ENCODE measurements at regions not wholly inside any gene's neighbourhood (a gene's known extent, or its start where the extent isn't known, plus 50 kb on each side); places are given as distances from the start of the nearest gene placed in this dataset.

DNA sequence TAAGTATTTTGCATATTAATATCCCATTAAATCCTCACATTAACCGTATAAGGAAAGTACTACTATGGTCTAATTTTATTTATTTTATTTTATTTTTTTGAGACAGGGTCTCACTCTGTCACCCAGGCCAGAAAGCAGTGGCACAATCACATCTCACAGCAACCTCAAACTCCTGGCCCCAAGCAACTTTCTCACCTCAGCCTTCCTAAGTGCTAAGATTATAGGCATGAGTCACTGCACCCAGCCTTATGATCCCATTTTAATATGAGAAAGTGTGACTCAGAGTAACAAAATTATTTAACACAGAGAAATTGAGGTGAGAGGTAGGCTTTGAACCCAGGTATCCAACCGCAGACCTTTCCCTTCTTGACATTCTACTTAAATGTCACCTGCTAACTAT lies 330.0 kb upstream of the POU3F3 start:
- H3K36me3 ChIP-seq (ENCODE audit: control insufficient read depth in 2 of 2, insufficient read depth in 1 of 2, low read length in 2 of 2): no peaks in the 10 kb centered on the region
- no peaks in the 10 kb centered on the region for H3K4me1 ChIP-seq (ENCODE audit: control insufficient read depth, insufficient read depth, low read length)
- H3K4me3 ChIP-seq (ENCODE audit: low read depth, low read length): no peak overlapping the region
- no peak overlapping the region for H3K27ac ChIP-seq (ENCODE audit: extremely low read depth, low read depth, low read length)
- ChIA-PET CTCF (no interaction called here), POLR2A (no interaction called here)
- TF ChIP-seq SETDB1 (IDR thresholded peaks at IDR 0.05; ENCODE audit: insufficient read length, low read length) (no peak), KLF10 (tag by site-specific recombination; IDR thresholded peaks at IDR 0.05) (no peak)
- H3K9me3 ChIP-seq (ENCODE audit: control insufficient read depth, insufficient read depth, low read depth, low read length): no peaks in the 10 kb centered on the region

DNA sequence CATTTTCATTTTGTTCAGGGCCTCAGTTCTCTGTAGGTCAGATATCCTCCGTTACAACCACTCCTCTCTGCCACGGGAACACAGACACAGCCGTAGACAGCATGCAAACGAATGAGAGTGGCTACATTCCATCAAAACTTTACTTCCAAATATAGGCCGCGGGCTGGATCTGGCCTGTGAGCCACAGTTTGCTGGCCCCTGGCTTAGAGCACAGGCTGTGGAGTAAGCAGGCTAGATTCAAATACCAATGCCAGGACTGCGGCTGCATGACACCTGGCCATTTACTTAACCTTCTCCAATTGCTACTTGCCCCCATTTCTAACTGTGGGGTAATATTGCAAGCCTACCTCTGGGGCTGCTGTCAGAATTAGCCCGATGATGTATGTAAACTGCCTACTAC lies 325.8 kb upstream of the POU3F3 start:
- CTCF ChIA-PET: no interaction called here
- POLR2A ChIA-PET: no interaction called here
- no peak for TF ChIP-seq ZNF248 (tag by site-specific recombination; IDR thresholded peaks at IDR 0.05)
- no peak for TF ChIP-seq ZNF140 (tag by site-specific recombination; IDR thresholded peaks at IDR 0.05)
- no peak for TF ChIP-seq ZFP37 (tag by site-specific recombination; IDR thresholded peaks at IDR 0.05)
- no peak for TF ChIP-seq SP3 (tag by site-specific recombination; IDR thresholded peaks at IDR 0.05)
- TF ChIP-seq ZNF266 (tag by site-specific recombination; IDR thresholded peaks at IDR 0.05; ENCODE audit: low read depth): no peak
- TF ChIP-seq YY2 (tag by site-specific recombination; IDR thresholded peaks at IDR 0.05): no peak
- no peak for TF ChIP-seq ZNF23 (tag by site-specific recombination; IDR thresholded peaks at IDR 0.05; ENCODE audit: borderline replicate concordance)
- H3K9me3 ChIP-seq (ENCODE audit: control insufficient read depth, insufficient read depth, low read depth, low read length): no peaks in the 10 kb centered on the region
- H3K36me3 ChIP-seq (ENCODE audit: control insufficient read depth in 2 of 2, insufficient read depth in 1 of 2, low read length in 2 of 2): no peaks in the 10 kb centered on the region
- H3K27ac ChIP-seq (ENCODE audit: extremely low read depth, low read depth, low read length): no peak overlapping the region
- H3K4me1 ChIP-seq (ENCODE audit: control insufficient read depth, insufficient read depth, low read length): no peaks in the 10 kb centered on the region
- H3K4me3 ChIP-seq (ENCODE audit: low read depth, low read length): no peak overlapping the region

DNA sequence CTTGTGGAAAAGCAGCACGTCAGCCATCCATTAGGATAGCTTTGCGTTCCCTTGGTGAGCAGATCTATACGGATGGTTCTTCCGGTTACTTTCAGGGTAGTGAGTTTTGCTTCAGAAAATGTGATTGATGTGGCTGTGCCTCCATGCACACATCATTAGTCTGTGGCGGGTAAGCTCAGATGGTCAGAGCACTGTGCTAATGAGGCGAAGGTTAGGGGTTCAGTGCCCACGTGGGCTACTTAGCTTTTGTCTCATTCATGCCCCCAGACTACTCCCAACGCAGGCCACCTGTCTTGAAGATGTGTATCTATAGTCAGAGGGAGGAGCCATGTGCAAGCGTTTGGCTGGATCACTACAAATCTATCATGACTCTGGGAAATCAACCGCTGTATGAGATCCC lies 322.8 kb upstream of the POU3F3 start:
- POLR2A ChIA-PET: no interaction called here
- CTCF ChIA-PET: no interaction called here

DNA sequence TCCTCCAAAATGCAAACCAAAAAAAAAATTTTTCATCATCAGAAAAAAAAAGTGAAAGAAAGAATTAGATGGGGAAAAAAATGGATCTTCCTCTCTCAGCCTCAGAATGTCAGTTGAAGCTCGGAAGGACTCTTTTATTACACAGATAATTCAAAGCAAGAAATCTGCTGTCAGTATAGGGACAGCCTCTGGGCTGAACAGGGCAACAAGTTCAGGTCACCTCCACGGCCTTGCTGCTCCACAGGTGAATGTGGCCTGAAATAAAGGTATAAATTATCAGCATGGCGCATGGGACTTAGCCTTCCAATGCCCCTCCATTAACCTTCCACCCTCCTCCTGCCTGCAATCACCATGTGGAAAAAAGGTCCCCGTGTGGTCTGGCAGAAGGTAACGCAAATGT lies 316.8 kb upstream of the POU3F3 start:
- H3K9me3 ChIP-seq (ENCODE audit: control insufficient read depth, insufficient read depth, low read depth, low read length): no peaks in the 10 kb centered on the region; the same call in 1 of the 2 replicates
- no peaks in the 10 kb centered on the region for H3K36me3 ChIP-seq (ENCODE audit: control insufficient read depth in 2 of 2, insufficient read depth in 1 of 2, low read length in 2 of 2)
- no peak overlapping the region for H3K4me3 ChIP-seq (ENCODE audit: low read depth, low read length)
- TF ChIP-seq ZNF707 (tag by site-specific recombination; IDR thresholded peaks at IDR 0.05): no peak
- ChIA-PET CTCF (interaction anchor here (0.6 kb wide), 2 partner anchors 109 to 472 kb away, joined by 4 to 5 read pairs; no protein-coding TSS in a partner anchor), POLR2A (no interaction called here)
- no peaks in the 10 kb centered on the region for H3K4me1 ChIP-seq (ENCODE audit: control insufficient read depth, insufficient read depth, low read length)
- H3K27ac ChIP-seq (ENCODE audit: extremely low read depth, low read depth, low read length): no peak overlapping the region

More for the DNA sequence above, 322.8 kb upstream of the POU3F3 start:
- no peaks in the 10 kb centered on the region for H3K4me1 ChIP-seq (ENCODE audit: control insufficient read depth, insufficient read depth, low read length)
- H3K27ac ChIP-seq (ENCODE audit: extremely low read depth, low read depth, low read length): no peak overlapping the region
- TF ChIP-seq SETDB1 (IDR thresholded peaks at IDR 0.05; ENCODE audit: insufficient read length, low read length) (no peak), ZNF548 (tag by site-specific recombination; IDR thresholded peaks at IDR 0.05) (no peak), ZNF23 (tag by site-specific recombination; IDR thresholded peaks at IDR 0.05; ENCODE audit: borderline replicate concordance) (no peak)
- no peak overlapping the region for H3K4me3 ChIP-seq (ENCODE audit: low read depth, low read length)
- H3K9me3 ChIP-seq (ENCODE audit: control insufficient read depth, insufficient read depth, low read depth, low read length): no peaks in the 10 kb centered on the region; the same call in 1 of the 2 replicates
- no peaks in the 10 kb centered on the region for H3K36me3 ChIP-seq (ENCODE audit: control insufficient read depth in 2 of 2, insufficient read depth in 1 of 2, low read length in 2 of 2)

DNA sequence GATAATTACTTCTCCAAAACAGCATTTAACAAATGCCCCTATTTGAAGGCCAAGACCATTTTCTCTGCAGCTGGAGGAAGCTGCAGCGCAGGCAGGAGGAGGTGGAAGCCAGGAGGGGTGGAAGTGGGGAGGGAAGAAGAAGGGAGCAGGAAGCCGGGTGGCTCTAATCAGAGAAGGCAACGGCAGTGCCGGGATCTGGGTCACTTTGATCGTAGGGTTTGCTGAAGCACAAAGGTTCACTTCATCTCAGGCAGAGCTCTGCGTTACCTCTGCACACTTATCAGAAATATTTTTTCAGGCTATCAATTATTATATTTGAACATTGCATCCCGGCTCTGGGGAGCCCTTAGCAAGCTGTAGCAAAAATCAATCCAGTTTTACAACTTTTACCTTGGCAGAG lies 315.8 kb upstream of the POU3F3 start:
- Histone ChIP-seq H3K4me1 (ENCODE audit: control insufficient read depth, insufficient read depth, low read length) (no peaks in the 10 kb centered on the region), H3K4me3 (ENCODE audit: low read depth, low read length) (no peak overlapping the region), H3K9me3 (ENCODE audit: control insufficient read depth, insufficient read depth, low read depth, low read length) (no peaks in the 10 kb centered on the region; the same call in 1 of the 2 replicates), H3K27ac (ENCODE audit: extremely low read depth, low read depth, low read length) (no peak overlapping the region), H3K36me3 (ENCODE audit: control insufficient read depth in 2 of 2, insufficient read depth in 1 of 2, low read length in 2 of 2) (no peaks in the 10 kb centered on the region)
- ChIA-PET CTCF (no interaction called here), POLR2A (no interaction called here)
- TF ChIP-seq ZNF473 (tag by site-specific recombination; IDR thresholded peaks at IDR 0.05) (no peak), ZNF223 (tag by site-specific recombination; IDR thresholded peaks at IDR 0.05) (no peak), ZNF23 (tag by site-specific recombination; IDR thresholded peaks at IDR 0.05; ENCODE audit: borderline replicate concordance) (no peak), OVOL3 (tag by site-specific recombination; IDR thresholded peaks at IDR 0.05) (no peak), ZNF514 (tag by site-specific recombination; IDR thresholded peaks at IDR 0.05) (no peak), IKZF3 (tag by site-specific recombination; IDR thresholded peaks at IDR 0.05) (no peak), ZNF174 (tag by site-specific recombination; IDR thresholded peaks at IDR 0.05) (no peak), ZNF48 (tag by site-specific recombination; IDR thresholded peaks at IDR 0.05) (no peak)
- TF ChIP-seq, protein P1, sequence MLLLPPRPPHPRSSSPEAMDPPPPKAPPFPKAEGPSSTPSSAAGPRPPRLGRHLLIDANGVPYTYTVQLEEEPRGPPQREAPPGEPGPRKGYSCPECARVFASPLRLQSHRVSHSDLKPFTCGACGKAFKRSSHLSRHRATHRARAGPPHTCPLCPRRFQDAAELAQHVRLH (tag by site-specific recombination; IDR thresholded peaks at IDR 0.05): no peak
- TF ChIP-seq, protein P2, sequence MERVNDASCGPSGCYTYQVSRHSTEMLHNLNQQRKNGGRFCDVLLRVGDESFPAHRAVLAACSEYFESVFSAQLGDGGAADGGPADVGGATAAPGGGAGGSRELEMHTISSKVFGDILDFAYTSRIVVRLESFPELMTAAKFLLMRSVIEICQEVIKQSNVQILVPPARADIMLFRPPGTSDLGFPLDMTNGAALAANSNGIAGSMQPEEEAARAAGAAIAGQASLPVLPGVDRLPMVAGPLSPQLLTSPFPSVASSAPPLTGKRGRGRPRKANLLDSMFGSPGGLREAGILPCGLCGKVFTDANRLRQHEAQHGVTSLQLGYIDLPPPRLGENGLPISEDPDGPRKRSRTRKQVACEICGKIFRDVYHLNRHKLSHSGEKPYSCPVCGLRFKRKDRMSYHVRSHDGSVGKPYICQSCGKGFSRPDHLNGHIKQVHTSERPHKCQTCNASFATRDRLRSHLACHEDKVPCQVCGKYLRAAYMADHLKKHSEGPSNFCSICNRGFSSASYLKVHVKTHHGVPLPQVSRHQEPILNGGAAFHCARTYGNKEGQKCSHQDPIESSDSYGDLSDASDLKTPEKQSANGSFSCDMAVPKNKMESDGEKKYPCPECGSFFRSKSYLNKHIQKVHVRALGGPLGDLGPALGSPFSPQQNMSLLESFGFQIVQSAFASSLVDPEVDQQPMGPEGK (tag by site-specific recombination; IDR thresholded peaks at IDR 0.05): no peak
- TF ChIP-seq, protein P3, sequence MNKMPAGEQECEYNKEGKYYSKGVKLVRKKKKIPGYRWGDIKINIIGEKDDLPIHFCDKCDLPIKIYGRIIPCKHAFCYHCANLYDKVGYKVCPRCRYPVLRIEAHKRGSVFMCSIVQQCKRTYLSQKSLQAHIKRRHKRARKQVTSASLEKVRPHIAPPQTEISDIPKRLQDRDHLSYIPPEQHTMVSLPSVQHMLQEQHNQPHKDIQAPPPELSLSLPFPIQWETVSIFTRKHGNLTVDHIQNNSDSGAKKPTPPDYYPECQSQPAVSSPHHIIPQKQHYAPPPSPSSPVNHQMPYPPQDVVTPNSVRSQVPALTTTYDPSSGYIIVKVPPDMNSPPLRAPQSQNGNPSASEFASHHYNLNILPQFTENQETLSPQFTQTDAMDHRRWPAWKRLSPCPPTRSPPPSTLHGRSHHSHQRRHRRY (tag by site-specific recombination; IDR thresholded peaks at IDR 0.05): no peak
- TF ChIP-seq, protein P4, sequence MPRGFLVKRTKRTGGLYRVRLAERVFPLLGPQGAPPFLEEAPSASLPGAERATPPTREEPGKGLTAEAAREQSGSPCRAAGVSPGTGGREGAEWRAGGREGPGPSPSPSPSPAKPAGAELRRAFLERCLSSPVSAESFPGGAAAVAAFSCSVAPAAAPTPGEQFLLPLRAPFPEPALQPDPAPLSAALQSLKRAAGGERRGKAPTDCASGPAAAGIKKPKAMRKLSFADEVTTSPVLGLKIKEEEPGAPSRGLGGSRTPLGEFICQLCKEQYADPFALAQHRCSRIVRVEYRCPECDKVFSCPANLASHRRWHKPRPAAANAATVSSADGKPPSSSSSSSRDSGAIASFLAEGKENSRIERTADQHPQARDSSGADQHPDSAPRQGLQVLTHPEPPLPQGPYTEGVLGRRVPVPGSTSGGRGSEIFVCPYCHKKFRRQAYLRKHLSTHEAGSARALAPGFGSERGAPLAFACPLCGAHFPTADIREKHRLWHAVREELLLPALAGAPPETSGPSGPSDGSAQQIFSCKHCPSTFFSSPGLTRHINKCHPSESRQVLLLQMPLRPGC (tag by site-specific recombination; IDR thresholded peaks at IDR 0.05): no peak
